GM21528 (cell line): ENCODE measurements at regions not wholly inside any gene's neighbourhood (a gene's known extent, or its start where the extent isn't known, plus 50 kb on each side); places are given as distances from the start of the nearest gene placed in this dataset.
"Not testable (repeated sequence)": the region's sequence is repeated elsewhere in the genome, so short reads cannot be mapped to it uniquely, and the experiment has no call there.

Experiments used
- ATAC-seq: cut with Tn5 transposase; IDR thresholded peaks from one replicate; pipeline ENCODE4 v1.9.1; 2021; ENCODE audit warnings: mild to moderate bottlenecking, moderate library complexity; ENCODE audit not compliant: unreplicated experiment, low FRiP score

DNA sequence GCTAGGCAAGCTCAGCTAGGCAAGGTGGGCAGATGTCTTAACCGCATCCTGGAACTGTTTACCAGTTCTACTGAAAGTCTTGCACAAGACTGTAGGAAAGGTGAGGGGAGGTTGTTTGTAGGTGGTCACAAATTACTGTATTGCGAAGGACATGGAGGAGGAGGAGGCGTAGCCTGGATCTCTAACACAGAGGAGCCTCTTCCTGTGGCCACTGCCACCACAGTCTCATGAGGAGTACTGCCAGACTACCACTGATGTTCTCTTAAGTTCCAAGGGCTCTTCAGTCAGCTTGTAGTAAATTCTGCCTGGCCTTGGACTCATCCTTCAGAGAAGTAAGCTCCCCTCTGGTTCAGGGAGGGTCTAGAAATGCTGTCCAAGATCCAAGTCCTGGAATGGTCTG, 258.6 kb downstream of the FAT4 start:
- ATAC-seq = no peak

DNA sequence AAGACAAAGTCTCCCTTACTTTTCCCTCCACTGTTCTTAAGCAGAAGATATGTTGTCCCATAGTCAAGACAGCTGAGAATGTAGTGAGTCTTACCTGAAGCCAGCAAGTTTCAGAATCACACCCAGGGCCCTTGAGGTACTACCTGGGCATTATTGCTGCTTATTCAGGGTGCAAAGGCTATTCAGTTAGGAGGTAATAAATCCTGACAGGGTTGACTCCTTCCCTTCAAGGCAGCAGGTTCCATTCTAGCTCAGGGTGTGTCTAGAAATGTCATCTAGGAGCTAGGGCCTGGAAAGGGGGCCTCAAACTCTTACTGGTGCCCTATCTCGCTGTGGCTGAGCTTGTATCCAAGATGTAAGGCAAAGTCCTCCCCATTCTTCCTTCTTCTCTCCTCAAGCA, 259.0 kb downstream of the FAT4 start:
- ATAC-seq = no peak

DNA sequence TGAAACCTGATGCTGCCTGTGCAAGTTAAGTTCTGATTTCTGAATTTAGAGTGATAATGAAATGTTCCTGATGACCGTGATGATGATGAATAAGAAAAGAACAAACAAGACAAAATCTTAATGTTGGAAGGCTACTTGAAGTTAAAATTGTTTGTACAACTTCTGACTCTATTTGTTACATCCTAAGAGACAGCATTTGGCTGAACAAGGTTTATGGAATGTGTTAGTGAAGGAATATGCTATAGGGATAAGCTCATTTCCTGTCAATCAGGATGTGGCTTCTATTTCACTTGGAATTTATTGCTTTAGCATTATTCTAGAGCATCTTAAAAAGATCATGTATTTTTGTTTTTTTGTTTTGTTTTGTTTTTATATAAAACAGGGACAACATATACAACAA, 267.5 kb downstream of the FAT4 start:
- ATAC-seq = no peak

DNA sequence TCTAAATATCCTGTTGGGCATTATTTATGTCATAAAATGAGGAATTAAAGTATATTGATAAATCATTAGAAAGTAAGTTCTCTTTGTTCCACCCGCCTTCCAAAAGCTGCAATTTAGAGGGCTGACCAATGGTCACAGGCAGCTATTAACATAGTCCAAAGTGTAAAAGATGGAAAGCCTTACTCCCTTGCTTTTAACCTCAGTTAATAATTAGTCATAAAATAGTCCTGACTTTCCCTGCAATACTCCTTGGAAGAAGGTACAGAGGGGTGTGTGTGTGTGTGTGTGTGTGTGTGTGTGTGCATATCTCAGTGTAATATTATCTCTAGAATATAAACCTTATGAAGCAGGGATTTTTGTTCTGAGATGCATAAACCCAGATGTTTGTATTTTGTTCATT, 275.4 kb downstream of the FAT4 start:
- ATAC-seq = no peak

DNA sequence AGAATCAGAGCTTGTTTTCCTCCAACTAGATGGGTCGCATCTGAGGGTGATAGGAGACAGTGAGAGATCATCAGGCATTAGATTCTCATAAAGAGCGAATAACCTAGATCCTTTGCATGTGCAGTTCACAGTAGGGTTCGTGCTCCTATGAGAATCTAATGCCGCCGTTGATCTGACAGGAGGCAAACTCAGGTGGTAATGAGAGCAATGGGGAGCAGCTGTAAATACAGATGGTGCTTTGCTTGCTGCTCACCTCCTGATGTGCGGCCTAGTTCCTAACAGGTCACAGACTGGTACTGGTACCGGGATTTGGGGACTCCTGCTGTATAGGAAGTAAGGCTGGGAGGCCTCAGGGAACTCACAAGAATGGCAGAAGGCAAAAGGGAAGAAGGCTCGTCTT, 276.5 kb downstream of the FAT4 start:
- no peak for ATAC-seq

DNA sequence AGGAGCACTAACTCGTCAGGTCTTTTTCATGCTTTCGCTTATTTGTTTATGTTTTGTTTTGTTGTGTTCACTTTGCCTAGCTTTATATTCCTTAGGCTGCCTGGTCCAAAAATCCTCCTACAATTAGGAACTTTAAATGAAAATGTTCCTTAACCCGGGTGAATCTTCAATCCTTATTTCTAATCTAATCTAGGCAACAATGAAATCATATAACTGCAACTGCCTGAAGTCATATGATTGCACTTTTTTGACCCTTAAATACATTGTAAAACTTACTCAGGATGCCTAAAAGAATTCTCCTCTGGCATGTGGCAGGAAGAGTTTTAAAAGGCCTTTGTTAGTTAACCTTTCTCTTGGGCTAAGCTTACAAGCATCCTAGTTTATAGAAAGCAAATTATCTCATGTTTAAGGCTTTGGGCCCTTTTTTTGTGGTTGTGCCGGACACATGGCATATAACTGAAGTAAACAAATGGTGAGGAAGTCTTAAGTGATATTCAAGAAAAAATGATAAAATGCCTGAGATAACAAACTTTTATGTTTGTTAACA, 279.4 kb downstream of the FAT4 start:
- ATAC-seq = no peak

DNA sequence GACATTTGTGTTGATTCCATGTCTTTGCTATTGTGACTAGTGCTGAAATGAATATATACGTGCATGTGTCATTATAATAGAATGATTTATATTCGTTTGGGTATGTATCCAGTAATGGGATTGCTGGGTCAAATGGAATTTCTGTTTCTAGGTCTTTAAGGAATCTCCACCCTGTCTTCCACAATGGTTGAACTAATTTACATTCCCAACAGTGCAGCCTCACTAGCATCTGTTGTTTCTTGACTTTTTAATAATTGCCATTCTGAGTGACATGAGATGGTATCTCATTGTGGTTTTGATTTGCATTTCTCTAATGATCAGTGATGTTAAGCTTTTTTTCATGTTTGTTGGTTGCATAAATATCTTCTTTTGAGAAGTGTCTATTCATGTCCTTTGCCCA, 291.2 kb downstream of the FAT4 start:
- not testable (repeated sequence) for ATAC-seq

DNA sequence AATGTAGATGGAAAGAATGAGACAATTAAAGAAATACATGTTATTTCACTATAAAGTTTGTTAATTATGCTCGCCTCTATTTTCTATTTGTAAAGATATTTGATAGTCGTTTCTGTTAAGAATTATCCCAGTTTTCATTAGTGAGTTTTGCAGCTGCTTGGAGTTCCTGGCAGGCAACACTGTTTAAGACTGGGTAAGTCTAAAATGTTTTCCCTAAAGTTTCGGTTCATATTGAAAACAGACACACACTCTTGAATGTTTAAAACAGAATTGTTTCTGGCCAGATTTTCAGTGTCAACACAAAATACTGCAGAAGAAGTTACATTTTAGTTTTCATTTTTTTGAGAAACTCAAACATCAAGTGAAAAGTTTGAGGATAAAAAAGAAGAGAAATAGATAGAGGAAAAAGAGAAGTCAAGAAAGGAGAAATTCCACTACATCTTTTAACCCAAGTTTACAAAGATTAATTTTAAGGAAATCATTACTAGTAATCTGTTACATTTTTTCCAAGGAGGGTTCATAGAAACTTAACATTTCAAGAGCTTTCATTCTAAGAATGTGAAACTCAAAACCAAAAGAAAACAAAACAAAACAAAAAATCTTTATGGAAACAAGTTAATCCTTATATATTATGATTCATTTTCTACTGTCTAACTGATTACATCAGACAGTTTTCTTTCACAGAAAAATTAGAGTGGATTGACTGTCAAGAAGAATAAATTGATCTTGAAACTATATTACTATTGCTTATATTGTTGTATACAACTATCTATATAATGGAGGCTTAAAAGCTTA, 305.5 kb downstream of the FAT4 start:
- no peak for ATAC-seq

DNA sequence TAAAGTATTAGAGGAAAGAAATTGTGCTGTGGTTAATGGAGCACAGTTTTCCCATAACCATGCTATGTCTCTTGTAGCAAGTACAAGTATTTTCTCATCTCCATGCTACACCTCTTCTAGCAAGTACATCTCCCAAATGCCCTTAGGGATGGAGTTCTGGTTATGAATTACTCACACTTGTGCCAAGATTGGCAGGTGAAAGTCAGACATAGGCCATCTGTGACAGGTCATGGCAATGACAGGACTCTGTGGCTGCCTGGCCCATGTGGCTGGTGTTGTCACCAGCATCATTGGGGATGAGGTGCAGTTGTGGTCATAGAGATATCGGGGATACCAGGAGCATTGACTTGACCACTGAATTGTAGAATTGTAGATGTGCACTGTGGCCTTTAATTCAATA, 310.2 kb downstream of the FAT4 start:
- no peak for ATAC-seq

DNA sequence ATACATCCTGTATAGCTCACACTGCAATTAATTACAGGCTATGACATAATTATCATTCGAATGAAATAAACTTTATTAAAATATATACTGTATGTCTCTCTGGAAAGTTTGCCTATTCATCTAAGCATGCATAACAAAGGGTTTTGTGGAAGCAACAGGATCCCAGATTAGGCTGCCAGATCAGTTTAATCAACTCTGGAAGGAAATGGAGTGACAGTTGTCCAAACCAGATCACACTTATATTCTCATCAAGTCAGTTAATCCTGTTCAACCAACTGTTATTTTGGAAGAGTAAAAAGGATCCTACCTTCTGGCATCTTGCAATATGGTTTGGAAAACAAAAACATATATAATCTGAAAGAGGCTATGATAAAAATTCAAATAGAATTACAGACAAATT, 312.2 kb downstream of the FAT4 start:
- no peak for ATAC-seq

DNA sequence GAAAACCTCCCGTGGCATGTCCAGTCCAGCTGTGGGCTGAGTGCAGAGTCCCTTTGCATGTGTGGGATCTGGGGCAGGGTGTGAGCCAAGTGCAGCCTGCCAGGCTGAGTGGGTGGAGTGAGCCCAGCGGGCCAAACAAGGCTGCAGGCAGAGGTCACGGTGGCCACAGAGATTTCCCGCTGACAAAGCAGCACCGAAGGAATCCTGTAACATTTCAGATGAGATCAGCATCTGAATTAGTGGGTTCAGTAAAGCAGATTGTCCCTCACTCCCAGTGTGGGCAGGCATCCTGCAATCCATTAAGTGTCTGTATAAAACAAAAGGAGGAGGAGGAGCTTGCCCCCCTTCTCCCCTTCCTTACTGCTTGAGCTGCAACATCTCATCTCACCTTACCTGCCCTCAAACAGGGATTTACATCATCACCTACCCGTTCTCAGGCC, 324.4 kb downstream of the FAT4 start:
- no peak for ATAC-seq

DNA sequence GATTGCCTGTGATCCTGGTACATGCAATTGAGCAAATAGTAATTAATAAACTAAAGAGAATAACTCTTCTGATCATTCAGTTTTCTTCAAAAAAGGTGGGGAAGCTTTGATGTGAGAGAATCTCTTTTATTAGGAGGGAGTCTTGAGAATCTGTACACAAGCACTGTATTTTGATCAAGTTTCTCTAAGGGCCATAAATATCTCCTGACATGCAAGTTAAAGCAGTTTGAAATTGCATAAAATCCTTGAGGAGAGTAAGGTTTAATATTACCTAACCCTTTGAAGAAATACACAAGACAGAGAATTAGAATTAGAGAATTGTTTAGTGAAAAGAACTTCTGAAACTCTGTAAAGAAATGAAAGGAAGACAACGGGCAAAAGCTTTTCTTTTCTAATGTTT, 326.9 kb downstream of the FAT4 start:
- no peak for ATAC-seq

DNA sequence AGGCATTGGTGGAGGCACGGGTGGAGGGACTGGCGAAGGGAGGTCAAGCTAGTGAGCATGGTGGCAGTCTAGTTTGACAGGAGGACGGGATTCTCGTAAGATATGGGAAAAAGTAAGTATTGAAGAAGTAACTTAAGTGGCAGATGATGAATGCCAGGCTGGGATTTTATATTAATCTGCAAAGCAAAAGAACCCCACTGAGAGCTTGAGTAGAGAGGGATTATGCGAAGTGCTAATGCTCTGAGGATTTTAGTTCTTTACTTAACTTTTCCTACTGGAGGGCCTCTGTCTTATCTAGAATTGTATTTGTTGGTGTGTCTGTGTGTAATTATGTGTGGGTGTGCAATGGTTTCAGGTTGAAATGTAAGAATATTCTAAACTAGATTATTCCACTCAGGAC, 327.9 kb downstream of the FAT4 start:
- no peak for ATAC-seq

DNA sequence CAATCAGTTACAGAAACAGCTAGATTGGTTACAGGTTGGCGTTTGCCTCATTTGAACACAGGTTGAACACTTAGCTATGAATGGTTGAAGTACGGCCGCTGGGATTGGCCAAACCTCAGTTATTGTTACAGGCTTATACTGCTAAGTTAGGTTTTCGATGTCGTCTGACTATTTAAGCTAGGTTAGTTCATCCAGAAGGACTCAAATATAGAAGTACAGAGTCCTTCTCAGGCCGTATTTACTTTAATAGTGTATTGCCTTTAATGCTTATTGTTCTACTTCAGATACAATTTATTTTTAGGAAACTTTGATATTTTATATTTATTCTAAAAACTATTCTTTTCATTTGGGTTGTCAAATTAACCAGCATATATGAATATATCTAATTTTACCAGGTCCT, 334.7 kb downstream of the FAT4 start:
- no peak for ATAC-seq

DNA sequence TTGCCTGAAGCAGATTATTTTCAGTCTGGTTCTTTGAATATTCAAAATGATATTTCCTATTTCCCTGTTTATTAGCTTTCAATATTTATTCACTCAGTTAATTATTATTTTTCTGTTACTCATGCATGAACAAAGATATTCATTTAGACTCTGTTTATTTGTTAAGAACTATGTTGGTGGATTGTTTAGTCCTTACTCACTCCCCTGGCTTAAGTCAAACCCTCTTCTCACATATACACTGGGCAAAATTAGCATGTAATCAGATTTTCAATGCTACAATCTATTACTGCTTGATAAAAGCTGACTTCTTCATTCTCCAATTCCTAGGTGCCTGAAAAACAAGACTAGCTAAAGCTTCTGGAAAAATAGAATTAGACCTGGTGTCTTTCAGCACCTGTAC, 335.8 kb downstream of the FAT4 start:
- no peak for ATAC-seq

DNA sequence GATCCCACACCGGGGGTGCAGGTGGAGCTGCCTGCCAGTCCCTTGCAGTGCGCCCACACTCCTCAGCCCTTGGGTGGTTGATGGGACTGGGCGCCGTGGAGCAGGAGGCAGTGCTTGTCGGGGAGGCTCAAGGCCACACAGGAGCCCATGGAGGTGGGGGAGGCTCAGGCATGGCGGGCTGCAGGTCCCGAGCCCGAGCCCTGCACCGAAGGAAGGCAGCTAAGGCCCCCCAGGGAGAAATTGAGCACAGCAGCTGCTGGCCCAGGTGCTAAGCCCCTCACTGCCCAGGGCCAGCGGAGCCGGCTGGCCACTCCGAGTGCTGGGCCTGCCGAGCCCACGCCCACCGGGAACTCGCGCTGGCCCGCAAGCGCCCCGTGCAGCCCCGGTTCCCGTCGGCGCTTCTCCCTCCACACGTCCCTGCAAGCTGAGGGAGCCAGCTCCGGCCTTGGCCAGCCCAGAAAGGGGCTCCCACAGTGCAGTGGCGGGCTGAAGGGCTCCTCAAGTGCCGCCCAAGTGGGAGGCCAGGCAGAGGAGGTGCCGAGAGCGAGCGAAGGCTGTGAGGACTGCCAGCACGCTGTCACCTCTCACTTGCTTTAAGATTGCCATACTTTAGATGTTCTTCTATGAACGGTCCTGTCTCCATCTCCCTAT, 337.1 kb downstream of the FAT4 start:
- ATAC-seq = not testable (repeated sequence)

DNA sequence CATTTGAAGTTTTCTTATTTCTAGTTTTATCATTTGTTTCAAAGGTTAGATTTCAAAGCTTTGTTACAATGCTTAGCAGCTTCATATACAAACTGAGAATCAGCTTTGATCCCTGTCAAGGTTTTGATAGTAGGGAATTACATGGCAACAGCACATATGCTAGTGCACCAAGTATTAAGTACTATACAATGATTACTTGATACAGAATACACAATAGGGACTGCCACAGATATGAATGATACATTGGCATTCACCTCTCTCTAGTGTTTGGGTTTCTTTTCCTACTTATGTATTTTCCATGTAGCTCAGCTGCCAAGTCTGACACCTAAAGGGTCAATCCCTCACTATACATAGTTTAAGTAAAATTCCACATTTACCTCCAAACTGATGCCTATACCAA, 344.0 kb downstream of the FAT4 start:
- ATAC-seq = no peak

DNA sequence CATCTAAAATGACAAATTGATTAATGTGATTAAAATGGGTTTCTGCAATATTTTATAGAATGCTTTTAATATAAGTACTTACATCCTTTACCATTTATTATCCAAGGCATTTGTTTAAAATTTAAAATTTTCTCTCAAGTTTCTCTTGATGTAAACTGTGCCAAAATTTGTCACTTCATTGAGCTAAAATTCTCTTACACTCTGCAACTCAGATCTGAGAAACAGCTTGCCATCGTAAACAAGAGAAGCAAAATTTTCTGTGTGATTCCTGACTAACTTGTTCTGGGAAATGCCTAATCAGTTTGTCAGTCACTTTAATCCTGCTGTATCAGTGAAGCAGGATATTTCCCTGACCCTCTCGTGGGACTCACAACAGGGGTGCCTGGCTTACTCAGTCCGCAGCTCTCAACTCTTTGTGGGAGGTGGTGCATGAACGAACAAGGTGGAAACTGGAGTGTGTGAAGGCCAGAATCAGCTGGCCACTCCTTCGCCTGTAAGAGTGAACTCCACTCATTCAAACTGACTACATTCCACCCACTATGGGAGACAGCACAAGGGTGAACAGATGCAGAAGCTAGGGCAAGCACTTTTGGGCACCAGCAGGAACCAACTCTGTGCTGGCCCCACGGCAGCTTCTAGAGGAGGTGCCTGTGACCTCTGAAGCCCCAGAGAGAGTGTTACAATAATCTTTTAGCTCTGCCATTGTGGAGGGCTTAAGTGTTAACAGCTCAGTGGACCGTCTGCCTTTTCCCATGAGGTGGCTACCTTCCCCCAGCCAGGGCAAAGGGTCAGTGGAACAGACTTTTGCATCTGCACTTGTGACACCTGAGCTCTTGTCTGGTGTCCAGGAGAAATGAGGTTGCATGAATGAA, 349.4 kb downstream of the FAT4 start:
- no peak for ATAC-seq

DNA sequence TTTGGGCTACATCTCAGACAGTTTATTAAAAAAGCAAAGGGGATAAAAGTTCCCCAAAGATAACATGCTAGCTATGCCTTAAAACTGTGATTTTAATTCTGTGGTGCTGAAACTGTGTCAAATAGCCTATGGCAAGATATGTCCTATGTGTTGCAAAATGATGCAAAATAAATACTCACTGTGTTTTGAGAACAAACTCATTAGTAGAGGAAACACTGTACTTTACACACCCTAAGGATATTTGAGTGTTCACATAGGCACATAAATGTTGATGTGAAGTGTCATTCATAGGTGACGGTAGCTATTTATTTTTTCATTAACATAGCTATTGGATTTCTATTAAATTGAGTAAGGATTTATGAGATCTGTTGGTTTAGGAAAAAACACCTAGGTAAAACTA, 351.9 kb downstream of the FAT4 start:
- no peak for ATAC-seq

DNA sequence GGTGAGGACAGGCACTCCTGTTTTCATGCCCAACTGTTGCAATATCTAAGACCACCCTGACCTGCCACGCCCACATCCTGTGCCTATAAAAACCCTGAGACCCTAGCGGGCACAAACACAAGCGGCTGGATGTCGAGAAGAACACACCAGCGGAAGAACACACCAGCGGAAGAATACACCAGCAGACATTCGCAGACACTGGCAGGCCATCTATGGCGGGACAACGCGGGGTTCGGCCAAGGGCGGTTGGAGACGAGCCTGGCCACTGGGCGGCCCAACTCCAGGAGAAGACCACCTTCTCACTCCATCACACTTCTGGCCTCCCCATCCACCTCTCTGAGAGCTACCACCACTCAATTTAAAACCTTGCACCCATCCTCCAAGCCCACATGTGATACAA, 361.4 kb downstream of the FAT4 start:
- ATAC-seq = no peak

DNA sequence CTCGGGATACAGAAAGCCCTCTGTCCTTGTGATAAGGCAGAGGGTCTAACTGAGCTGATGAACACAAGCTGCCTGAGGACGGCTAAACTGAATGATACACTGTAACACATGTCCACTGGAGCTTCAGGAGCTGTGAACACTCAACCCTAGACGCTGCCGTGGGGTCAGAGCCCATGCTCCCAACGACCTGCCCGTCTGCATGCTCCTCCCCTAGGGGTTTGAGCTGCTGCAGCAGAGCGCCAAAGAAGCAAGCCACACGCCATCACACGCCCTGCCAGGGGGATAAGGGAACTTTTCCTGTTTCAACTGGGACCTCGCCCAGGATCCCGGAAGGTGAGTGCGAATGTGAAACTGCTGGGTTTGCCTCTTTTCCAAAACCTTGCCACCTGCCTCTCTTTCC, 361.8 kb downstream of the FAT4 start:
- no peak for ATAC-seq
